CD14-positive monocyte (primary cell): ENCODE measurements at regions not wholly inside any gene's neighbourhood (a gene's known extent, or its start where the extent isn't known, plus 50 kb on each side); places are given as distances from the start of the nearest gene placed in this dataset. TPM values are rescaled to one million over a fixed set of nuclear protein-coding genes. Genes with fewer than 3 reads are reported as not detected.
A peak's percentile ranks its signal among the peaks of the same experiment; 100 is the strongest.

Experiments
- DNase-seq, 3 donors: peaks; one replicate each; pipeline ENCODE4 v3.0.0-alpha.2; 2011 to 2022
- H2AFZ ChIP-seq: 2 replicates; pipeline ENCODE4 v1.6.0; 2012; ENCODE audit warnings: mild to moderate bottlenecking, low read depth, low read length, inconsistent platforms; ENCODE audit not compliant: insufficient read depth, poor library complexity, severe bottlenecking
- H3K27ac ChIP-seq, 2 donors: 1 replicate in 1 of 2; 2 replicates in 1 of 2; pipeline ENCODE4 v1.5.1; 2012 to 2013; ENCODE audit warnings: low read length in 2 of 2, control low read depth in 1 of 2, inconsistent platforms in 1 of 2, low read depth in 1 of 2, mild to moderate bottlenecking in 1 of 2
- H3K27me3 ChIP-seq, 2 donors: one replicate each; pipeline versions ENCODE4 v1.6.0 to v1.6.1; 2011 to 2013; ENCODE audit warnings: low read length in 2 of 2; ENCODE audit not compliant: control insufficient read depth in 2 of 2, insufficient read depth in 2 of 2
- H3K36me3 ChIP-seq, 2 donors: replicated peaks in 1 of 2; 1 replicate in 1 of 2; 2 replicates in 1 of 2; pipeline versions ENCODE4 v1.5.1 to v1.6.1; 2012 to 2013; ENCODE audit warnings: low read length in 2 of 2, control low read depth in 1 of 2, inconsistent platforms in 1 of 2, mild to moderate bottlenecking in 1 of 2; ENCODE audit not compliant: insufficient read depth in 2 of 2, control insufficient read depth in 1 of 2
- H3K4me1 ChIP-seq, 2 donors: 1 replicate in 1 of 2; 2 replicates in 1 of 2; pipeline versions ENCODE4 v1.5.1 to v1.6.1; 2012 to 2013; ENCODE audit warnings: low read length in 2 of 2, control low read depth in 1 of 2, inconsistent platforms in 1 of 2, mild to moderate bottlenecking in 1 of 2, moderate library complexity in 1 of 2; ENCODE audit not compliant: insufficient read depth in 2 of 2, control insufficient read depth in 1 of 2
- H3K4me2 ChIP-seq: replicated peaks from 2 replicates; pipeline ENCODE3; 2012; ENCODE audit warnings: low read length, moderate library complexity, mild to moderate bottlenecking; ENCODE audit not compliant: poor library complexity, severe bottlenecking; ENCODE audit errors: extremely low read depth
- H3K4me3 ChIP-seq, 3 experiments: fragments of 200-600 bp in 1 of 3; sonication (generic) in 1 of 3; replicated peaks in 1 of 3; 1 replicate in 2 of 3; 2 replicates in 1 of 3; pipeline ENCODE4 v1.5.1; 2011 to 2013; ENCODE audit warnings: low read length in 3 of 3, mild to moderate bottlenecking in 3 of 3, control low read depth in 2 of 3, low read depth in 2 of 3, inconsistent platforms in 1 of 3, moderate library complexity in 1 of 3
- H3K79me2 ChIP-seq: 2 replicates; pipeline ENCODE4 v1.6.0; 2012; ENCODE audit warnings: mild to moderate bottlenecking, control low read depth, inconsistent platforms, low read length, moderate library complexity; ENCODE audit not compliant: insufficient read depth
- H3K9ac ChIP-seq: 2 replicates; pipeline ENCODE4 v1.6.0; 2017; ENCODE audit warnings: low read length, mild to moderate bottlenecking; ENCODE audit not compliant: insufficient read depth, poor library complexity, severe bottlenecking
- H3K9me3 ChIP-seq, 2 donors: replicated peaks in 1 of 2; 1 replicate in 1 of 2; 2 replicates in 1 of 2; pipeline versions ENCODE4 v1.5.1 to v1.6.1; 2012 to 2013; ENCODE audit warnings: low read length in 2 of 2, control low read depth in 1 of 2; ENCODE audit not compliant: control insufficient read depth in 1 of 2, insufficient read depth in 1 of 2
- H4K20me1 ChIP-seq: 2 replicates; pipeline ENCODE4 v1.6.0; 2012; ENCODE audit warnings: mild to moderate bottlenecking, low read length, control low read depth, moderate library complexity; ENCODE audit not compliant: insufficient read depth
- H3K27ac Mint-ChIP-seq, 7 donors: one replicate each; pipeline ENCODE4 v1.8.0; 2020; ENCODE audit warnings: mild to moderate bottlenecking in 7 of 7, mixed read lengths in 7 of 7, moderate library complexity in 6 of 7, inconsistent platforms in 2 of 7
- H3K27me3 Mint-ChIP-seq, 3 donors: one replicate each; pipeline ENCODE4 v1.8.0; 2021 to 2022; ENCODE audit warnings: low read depth in 3 of 3, mild to moderate bottlenecking in 3 of 3, mixed read lengths in 3 of 3, moderate library complexity in 3 of 3, inconsistent platforms in 1 of 3
- H3K36me3 Mint-ChIP-seq, 2 donors: one replicate each; pipeline ENCODE4 v1.8.0; 2020; ENCODE audit warnings: mixed read lengths in 2 of 2, inconsistent platforms in 1 of 2, mild to moderate bottlenecking in 1 of 2
- H3K4me1 Mint-ChIP-seq: one replicate; pipeline ENCODE4 v1.8.0; 2020; ENCODE audit warnings: mild to moderate bottlenecking, mixed read lengths
- H3K4me3 Mint-ChIP-seq, 2 donors: one replicate each; pipeline ENCODE4 v1.8.0; 2020; ENCODE audit warnings: mild to moderate bottlenecking in 2 of 2, mixed read lengths in 2 of 2, moderate library complexity in 1 of 2
- H3K9me3 Mint-ChIP-seq, 7 donors: one replicate each; pipeline ENCODE4 v1.8.0; 2020 to 2022; ENCODE audit warnings: mixed read lengths in 7 of 7, mild to moderate bottlenecking in 6 of 7, moderate library complexity in 6 of 7, inconsistent platforms in 2 of 7
- CTCF ChIP-seq: fragments of 200-600 bp; IDR thresholded peaks from one replicate; pipeline ENCODE4 v1.8.0; 2022; ENCODE audit warnings: antibody characterized with exemption, mild to moderate bottlenecking
- WGBS: methylation state at CpG from one replicate; pipeline ENCODE4 v1.1.5; 2013; ENCODE audit warnings: missing lambda C conversion rate; ENCODE audit not compliant: insufficient coverage; 5-methylcytosine and 5-hydroxymethylcytosine counted together
- intact Hi-C, 2 donors: fragments of 100-400 bp; cut with micrococcal nuclease; formaldehyde crosslinking; loops; one replicate each; pipeline versions ENCODE4 v1.15.0 to v1.15.1; 2023
- small RNA-seq: library from RNA; depleted of rRNA; stranded (forward); fragments of <200 nt; gene quantifications from one replicate; pipeline ENCODE3, GENCODE V24; 2012; ENCODE audit warnings: low read depth; ENCODE audit not compliant: insufficient read length

GRCh38 chr11:110763249-110764011 is 51.2 kb upstream of the ARHGAP20 start:
- no peaks in the 10 kb centered on the region for H3K36me3 ChIP-seq
- H3K27me3 ChIP-seq, result no peaks in the 10 kb centered on the region
- intact Hi-C loops, result no loop called here
- no peak overlapping the region for H3K4me2 ChIP-seq
- no peak for DNase-seq
- peaks cover 0 to 2% (median 0%) of the 10 kb centered on the region in 7 donors for H3K9me3 Mint-ChIP-seq
- no peak overlapping the region for H3K9ac ChIP-seq
- peaks cover 5% of the 10 kb centered on the region for H3K4me1 Mint-ChIP-seq
- no peak overlapping the region for H2AFZ ChIP-seq
- 100% methylated on average over 1 of the region's 2 CpGs for WGBS
- H3K27ac Mint-ChIP-seq, result peak overlapping the region in 1 of 7 donors; percentile 36
- H3K9me3 ChIP-seq, result no peaks in the 10 kb centered on the region
- no peaks in the 10 kb centered on the region for H3K4me1 ChIP-seq
- H3K4me3 Mint-ChIP-seq, result no peak overlapping the region
- H4K20me1 ChIP-seq, result no peaks in the 10 kb centered on the region
- no peaks in the 10 kb centered on the region for H3K36me3 Mint-ChIP-seq
- no peak overlapping the region for H3K4me3 ChIP-seq
- no peak for TF ChIP-seq CTCF
- no peak overlapping the region for H3K27ac ChIP-seq
- H3K27me3 Mint-ChIP-seq, result peaks cover 0 to 3% (median 0%) of the 10 kb centered on the region in 3 donors
- H3K79me2 ChIP-seq, result no peaks in the 10 kb centered on the region

- Histone ChIP-seq H3K79me2 (no peaks in the 10 kb centered on the region), H4K20me1 (no peaks in the 10 kb centered on the region), H3K4me3 (no peak overlapping the region), H3K27me3 (no peaks in the 10 kb centered on the region), H3K4me2 (no peak overlapping the region), H3K36me3 (no peaks in the 10 kb centered on the region), H3K4me1 (no peaks in the 10 kb centered on the region), H3K9me3 (no peaks in the 10 kb centered on the region), H2AFZ (no peak overlapping the region), H3K9ac (no peak overlapping the region), H3K27ac (no peak overlapping the region)
- intact Hi-C loops, result no loop called here
- Mint-ChIP-seq H3K4me1 (peaks cover 5% of the 10 kb centered on the region), H3K4me3 (no peak overlapping the region), H3K27ac (no peak overlapping the region), H3K9me3 (peaks cover 0 to 2% (median 0%) of the 10 kb centered on the region in 7 donors), H3K27me3 (peaks cover 0 to 2% (median 0%) of the 10 kb centered on the region in 3 donors), H3K36me3 (no peaks in the 10 kb centered on the region)
- DNase-seq, result no peak
- TF ChIP-seq CTCF, result no peak
- WGBS, result no CpG with 5 or more reads among the region's 2 CpGs
Measured at GRCh38 chr11:110762590-110762989, 50.4 kb upstream of the ARHGAP20 start.

Small RNAs in the stretch of these regions (small RNA-seq; reads per million reads assigned to genes)
- gene AP002963.1 (not detected), gene RNA5SP350 (not detected)
